ENCODE measurements at regions not wholly inside any gene's neighbourhood (a gene's known extent, or its start where the extent isn't known, plus 50 kb on each side); places are given as distances from the start of the nearest gene placed in this dataset.

- no peak for DNase-seq (ENCODE audit: low read depth)
These were observed 215.7 kb upstream of the PARD3B start for GRCh38 chr2:204329532-204329931.

DNA sequence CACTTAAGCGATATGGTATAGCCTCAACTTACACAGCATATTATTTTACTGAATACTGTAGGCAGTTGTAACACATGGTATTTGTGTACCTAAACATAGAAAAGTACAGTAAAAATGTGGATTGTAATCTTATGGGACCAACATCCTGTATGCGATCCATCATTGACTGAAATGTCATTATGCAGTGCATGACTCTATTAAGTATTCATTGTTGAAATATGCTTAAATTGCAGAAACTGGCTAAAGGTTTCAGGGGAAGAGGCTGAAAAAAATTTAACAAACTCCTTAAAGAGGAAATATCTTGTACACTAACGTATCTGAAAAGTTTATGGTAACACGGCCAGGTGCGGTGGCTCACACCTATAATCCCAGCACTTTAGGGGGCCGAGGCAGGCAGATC lies 214.1 kb upstream of the PARD3B start:
- no peak for DNase-seq (ENCODE audit: low read depth)

DNA sequence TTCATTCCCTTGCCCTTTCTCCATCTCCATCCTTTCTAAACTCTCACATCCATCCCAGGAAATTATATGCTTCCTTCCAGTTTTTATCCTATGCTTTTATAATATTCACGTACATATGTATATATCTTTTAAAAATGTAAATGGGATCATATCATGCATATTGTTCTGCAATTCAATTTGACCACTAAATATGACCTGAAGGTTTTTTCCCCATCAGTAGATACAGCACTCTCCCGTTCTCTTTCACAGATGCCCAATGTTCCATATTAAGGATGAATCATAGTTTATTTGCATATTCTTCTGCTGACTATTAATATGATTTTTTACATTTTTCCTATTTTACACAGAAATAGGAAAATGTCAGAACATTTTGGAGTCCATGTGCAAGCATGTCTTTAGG lies 213.3 kb upstream of the PARD3B start:
- no peak for DNase-seq (ENCODE audit: low read depth)

GRCh38 chr2:204332706-204333105 lies 212.6 kb upstream of the PARD3B start:
- no peak for DNase-seq (ENCODE audit: low read depth)

DNA sequence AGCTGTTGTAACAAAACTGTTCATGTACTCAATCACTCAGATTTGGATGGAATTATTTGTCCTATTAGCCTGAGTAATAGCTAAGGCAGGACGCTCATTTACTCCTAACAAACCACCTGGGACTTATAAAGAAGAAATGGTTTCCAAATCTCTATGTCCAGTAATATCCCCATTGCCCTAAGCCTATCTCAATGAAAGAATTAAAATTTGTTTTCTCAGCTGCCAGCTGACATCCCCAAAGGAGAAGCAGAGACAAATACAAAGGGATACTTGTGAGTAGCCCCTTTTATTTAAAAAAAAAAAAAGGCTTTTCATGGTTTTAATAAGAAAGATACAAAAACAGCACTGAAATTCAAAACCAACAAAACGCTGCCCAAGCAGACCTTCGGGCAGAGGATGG lies 211.4 kb upstream of the PARD3B start:
- no peak for DNase-seq (ENCODE audit: low read depth)

DNA sequence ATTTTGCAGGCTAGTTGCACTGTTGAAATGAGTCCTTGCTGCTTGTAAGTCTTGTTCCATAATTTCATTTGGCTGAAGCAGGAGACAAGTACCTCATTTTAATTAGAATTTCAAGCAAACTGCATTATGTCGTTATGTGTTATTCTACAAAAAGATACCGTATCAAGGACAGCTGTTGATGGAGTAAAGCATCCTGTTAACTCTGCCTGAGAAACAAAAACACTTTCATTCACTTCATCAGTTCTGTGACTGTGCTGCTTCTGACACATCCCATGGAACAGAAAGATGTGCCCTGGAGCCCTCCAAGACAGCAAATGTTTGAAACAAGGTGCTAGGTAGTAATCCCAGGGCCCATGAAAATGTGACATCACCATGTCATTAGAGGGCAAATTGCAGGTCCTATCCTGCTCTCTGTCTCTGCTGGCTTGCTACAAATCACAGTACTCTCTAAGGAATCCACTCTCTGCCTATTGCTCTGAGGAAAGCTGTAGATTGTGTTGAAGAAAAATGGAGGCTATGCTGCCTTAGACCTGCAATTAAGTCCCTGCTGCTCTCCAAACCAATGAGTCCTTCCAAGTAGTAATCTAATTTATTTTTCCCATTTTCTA lies 209.7 kb upstream of the PARD3B start:
- no peak for DNase-seq (ENCODE audit: low read depth)

DNA sequence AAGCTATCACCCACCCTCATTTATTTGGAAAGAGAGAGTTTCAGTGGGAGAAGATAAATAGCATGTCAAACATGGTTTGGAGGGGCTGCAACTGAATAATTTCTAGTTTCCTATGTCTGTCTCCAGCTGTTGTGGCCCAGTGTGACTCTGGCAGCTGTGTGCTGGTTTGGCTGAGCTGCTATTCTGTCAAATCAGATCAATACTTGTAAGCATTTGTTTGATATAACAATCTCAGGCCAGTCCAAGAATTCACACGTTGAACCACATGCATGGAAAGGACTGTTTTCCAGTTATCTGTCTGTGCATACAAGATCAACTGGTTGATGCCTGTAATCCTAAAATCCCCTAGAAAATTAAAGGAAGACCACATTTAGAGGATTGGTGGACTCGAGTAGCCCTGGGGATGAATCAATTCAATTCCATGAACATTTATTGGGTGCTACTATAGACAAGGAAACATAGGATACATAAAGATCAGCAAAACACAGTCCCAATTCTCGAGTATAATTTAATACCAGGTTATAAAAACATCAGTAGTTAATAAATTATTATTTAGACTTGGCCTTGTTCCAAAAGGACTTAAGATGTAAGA lies 209.0 kb upstream of the PARD3B start:
- DNase-seq (ENCODE audit: low read depth), result no peak

- no peak for DNase-seq (ENCODE audit: low read depth)
These were observed 207.6 kb upstream of the PARD3B start for GRCh38 chr2:204337638-204338037.

DNA sequence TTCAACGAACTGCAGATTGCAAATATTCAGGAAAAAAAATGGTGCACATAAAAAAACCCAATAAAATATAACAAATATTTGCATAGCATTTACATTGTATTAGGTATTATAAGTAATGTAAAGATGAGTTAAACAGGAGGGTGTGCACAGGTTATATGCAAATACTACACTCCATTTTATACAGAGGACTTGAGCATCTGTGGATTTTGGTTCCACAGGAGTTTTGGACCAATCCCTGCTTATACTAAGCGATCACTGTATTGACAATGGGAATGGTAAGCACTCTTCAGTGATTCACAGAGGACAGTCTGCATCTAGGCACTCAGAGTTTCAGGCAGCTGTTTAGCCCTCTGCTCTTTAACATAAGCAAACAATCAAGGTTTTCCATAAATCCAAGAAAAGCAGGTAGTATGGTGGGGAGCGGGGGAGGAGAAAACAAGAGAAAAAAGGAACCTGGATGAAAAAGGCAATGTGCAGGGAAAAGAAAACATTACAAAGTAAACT lies 206.0 kb upstream of the PARD3B start:
- no peak for DNase-seq (ENCODE audit: low read depth)

GRCh38 chr2:204340511-204340910 lies 204.8 kb upstream of the PARD3B start:
- DNase-seq (ENCODE audit: low read depth), result no peak

DNA sequence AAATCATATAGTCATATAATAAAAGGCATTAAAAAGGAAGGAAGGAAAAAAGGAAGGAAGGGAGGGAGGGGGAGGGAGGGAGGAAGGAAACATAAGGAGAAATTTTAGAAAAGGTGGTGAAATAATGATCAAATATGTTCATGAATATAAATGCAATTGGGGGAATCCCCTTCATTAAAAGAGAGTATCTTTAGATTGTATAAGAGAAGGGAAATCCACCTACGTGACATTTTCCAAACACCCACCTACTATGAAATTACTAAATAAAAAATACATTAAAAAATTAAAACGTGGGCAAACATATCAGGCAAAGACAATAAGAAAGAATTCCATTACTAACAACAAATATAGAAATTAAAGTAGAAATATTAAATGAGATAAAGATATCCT lies 203.4 kb upstream of the PARD3B start:
- no peak for DNase-seq (ENCODE audit: low read depth)

DNA sequence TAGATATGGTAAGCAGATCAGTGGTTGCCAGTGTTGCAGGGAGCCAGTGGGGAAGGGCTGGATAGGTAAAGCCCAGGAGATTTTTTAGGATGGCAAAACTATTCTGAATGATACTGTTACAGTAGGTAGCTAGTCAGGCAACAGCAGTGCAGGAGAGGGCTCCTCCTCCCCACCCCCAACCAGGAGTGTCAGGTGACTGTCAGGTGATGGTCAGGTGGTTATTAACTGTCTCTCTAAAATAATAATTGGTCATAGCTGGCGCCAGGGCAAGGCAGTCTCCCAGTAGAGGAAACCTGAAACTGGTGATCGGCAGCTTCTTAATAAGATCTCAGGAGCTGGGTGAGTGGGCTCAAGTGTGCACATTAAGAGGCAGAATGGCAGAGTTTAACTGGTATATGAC lies 201.6 kb upstream of the PARD3B start:
- no peak for DNase-seq (ENCODE audit: low read depth)

DNA sequence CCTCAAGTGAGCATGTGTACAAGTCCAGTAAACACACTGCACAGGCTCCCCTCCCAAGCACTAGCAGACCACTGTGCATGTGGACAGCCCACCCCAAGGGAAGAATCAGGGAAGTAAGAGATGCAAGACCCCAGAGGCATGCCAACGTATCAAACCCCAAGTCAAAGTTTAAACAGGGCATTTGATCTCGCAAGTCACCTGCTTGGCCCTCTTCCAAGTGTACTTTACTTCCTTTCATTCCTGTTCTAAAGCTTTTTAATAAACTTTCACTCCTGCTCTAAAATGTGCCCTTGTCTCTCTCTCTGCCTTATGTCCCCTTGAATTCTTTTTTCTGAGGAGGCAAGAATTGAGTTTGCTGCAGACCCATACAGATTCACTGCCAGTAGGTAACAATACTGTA lies 201.2 kb upstream of the PARD3B start:
- no peak for DNase-seq (ENCODE audit: low read depth)

DNA sequence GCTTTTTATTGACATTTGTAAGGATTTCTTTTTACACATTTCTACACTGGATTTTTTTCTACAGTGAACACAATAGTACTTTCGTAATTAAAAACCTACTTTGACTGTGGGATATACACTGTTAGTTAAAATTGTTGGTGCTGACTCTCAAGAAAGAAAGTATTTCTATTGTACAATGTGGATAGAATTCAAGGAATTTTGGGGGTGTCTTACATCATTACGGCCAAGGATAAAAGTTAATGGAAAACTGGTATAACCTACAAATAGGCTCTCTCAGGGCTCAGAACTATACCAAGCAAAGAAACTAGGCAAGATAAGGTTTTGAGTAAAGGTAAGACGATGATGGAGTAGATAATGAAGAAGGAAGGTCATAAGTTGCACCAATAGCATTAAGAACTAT lies 198.4 kb upstream of the PARD3B start:
- DNase-seq (ENCODE audit: low read depth), result no peak

- peak; percentile 55 for DNase-seq (ENCODE audit: low read depth)
These were observed 191.5 kb upstream of the PARD3B start for GRCh38 chr2:204353823-204354222.

DNA sequence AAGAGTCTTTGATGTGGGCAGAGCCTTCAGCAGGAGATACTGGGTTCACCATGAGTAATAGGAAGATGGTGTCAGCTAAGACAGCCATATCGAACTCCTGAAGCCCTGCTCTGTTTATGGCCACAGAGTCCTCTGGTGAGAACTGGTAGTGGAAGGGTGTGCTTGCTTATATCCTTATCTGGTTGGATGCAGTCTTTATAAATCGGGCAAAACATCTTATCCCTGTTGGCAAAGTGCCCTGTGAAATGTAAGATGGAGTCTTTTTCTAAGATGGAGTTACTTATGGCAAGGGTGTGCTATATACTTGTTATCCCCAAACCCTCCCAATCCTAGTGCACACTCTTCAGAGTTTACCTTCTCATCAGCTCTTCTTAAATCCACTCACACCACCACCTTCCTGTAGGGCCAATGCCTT lies 190.8 kb upstream of the PARD3B start:
- DNase-seq (ENCODE audit: low read depth), result no peak

- DNase-seq (ENCODE audit: low read depth), result no peak
These were observed 189.6 kb upstream of the PARD3B start for GRCh38 chr2:204355688-204356087.

GRCh38 chr2:204356151-204356641 lies 189.1 kb upstream of the PARD3B start:
- no peak for DNase-seq (ENCODE audit: low read depth)

GRCh38 chr2:204357286-204357685 lies 188.0 kb upstream of the PARD3B start:
- DNase-seq (ENCODE audit: low read depth), result no peak

DNA sequence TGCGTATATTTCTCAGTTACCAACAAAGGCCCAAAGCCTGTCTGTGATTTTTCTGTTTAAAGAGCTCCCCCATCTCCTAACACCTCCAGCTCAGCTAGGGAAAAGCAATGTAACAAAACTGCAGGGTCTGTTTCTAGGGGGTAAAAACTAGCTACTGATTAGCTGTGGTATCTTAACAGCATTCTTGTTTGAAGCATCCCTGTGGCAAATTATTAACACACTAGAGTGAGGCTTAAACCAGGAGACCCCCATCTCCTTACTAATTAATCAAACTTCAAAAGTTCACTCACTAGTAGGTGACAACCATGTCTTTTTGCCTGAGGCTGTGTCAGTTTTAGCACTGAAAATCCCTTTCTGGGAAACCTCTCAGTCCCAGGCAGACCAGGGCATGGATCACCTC lies 186.2 kb upstream of the PARD3B start:
- no peak for DNase-seq (ENCODE audit: low read depth)

DNA sequence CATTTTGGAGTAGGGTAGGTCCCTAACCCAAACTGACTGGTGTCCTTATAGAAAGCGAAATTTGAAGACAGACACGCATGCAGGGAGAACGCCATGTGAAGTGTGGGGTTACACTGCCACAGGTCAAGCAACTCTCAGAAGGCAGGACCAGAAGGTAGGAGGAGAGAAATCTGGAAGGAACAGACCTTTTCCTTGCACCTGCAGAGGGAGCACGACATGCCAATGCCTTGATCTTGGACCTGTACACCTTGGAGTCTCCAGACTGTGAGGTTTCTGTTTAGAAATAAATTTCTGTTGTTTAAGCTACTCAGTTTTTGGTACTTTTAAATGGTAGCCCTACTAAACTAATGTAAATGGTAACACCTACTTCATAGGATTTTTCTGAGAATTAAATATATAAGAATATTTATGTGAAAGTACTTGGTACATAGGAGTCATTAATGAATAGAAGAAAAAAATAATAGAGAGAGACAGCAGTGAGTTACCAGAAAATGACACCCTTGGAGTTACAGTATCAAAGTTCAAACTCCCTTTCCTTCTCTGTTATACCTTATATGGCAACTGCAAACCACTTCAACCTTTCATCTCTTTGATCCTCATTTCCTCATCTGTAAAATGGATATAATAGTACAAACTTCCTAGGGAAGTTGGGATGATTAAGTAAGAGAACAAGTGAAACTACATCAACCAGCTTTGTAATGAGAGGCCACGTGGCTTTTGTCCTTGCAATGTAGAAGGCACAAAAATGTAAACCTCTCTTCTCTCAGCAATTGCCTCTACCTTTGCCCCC lies 184.9 kb upstream of the PARD3B start:
- DNase-seq (ENCODE audit: low read depth), result no peak

GRCh38 chr2:204361738-204362137 lies 183.5 kb upstream of the PARD3B start:
- no peak for DNase-seq (ENCODE audit: low read depth)

- DNase-seq (ENCODE audit: low read depth), result no peak
These were observed 182.7 kb upstream of the PARD3B start for GRCh38 chr2:204362581-204362980.

Measured in amniotic epithelial cell (primary cell).